ENCODE measurements at regions not wholly inside any gene's neighbourhood (a gene's known extent, or its start where the extent isn't known, plus 50 kb on each side); places are given as distances from the start of the nearest gene placed in this dataset.
"Not testable (repeated sequence)": the region's sequence is repeated elsewhere in the genome, so short reads cannot be mapped to it uniquely, and the experiment has no call there.

GRCh38 chr2:75390169-75390568 is 170.6 kb downstream of the EVA1A start:
- DNase-seq (ENCODE audit: low read depth in 4 of 4, low spot score in 2 of 4) = no peak

GRCh38 chr2:75389271-75389670 is 171.5 kb downstream of the EVA1A start:
- no peak for DNase-seq (ENCODE audit: low read depth in 4 of 4, low spot score in 2 of 4)

GRCh38 chr2:75381032-75381431 is 179.7 kb downstream of the EVA1A start:
- DNase-seq (ENCODE audit: low read depth in 4 of 4, low spot score in 2 of 4) = no peak

- no peak for DNase-seq (ENCODE audit: low read depth in 4 of 4, low spot score in 2 of 4)
These were observed 180.3 kb upstream of the TACR1 start for GRCh38 chr2:75379476-75380210.

GRCh38 chr2:75375646-75376582 is 176.6 kb upstream of the TACR1 start:
- no peak for DNase-seq (ENCODE audit: low read depth in 4 of 4, low spot score in 2 of 4)

- DNase-seq (ENCODE audit: low read depth in 4 of 4, low spot score in 2 of 4) = not testable (repeated sequence)
These were observed 175.2 kb upstream of the TACR1 start for GRCh38 chr2:75374414-75374957.

GRCh38 chr2:75367401-75367800 is 168.1 kb upstream of the TACR1 start:
- no peak for DNase-seq (ENCODE audit: low read depth in 4 of 4, low spot score in 2 of 4)

- no peak for DNase-seq (ENCODE audit: low read depth in 4 of 4, low spot score in 2 of 4)
These were observed 162.2 kb upstream of the TACR1 start for GRCh38 chr2:75361486-75361885.

GRCh38 chr2:75360945-75361344 is 161.6 kb upstream of the TACR1 start:
- no peak for DNase-seq (ENCODE audit: low read depth in 4 of 4, low spot score in 2 of 4)

GRCh38 chr2:75356865-75357264 is 157.5 kb upstream of the TACR1 start:
- DNase-seq (ENCODE audit: low read depth in 4 of 4, low spot score in 2 of 4) = no peak

GRCh38 chr2:75353131-75353530 is 153.8 kb upstream of the TACR1 start:
- DNase-seq (ENCODE audit: low read depth in 4 of 4, low spot score in 2 of 4) = no peak

GRCh38 chr2:75348307-75348706 is 149.0 kb upstream of the TACR1 start:
- DNase-seq (ENCODE audit: low read depth in 4 of 4, low spot score in 2 of 4) = no peak

- no peak for DNase-seq (ENCODE audit: low read depth in 4 of 4, low spot score in 2 of 4)
These were observed 144.8 kb upstream of the TACR1 start for GRCh38 chr2:75344146-75344545.

- no peak for DNase-seq (ENCODE audit: low read depth in 4 of 4, low spot score in 2 of 4)
These were observed 143.3 kb upstream of the TACR1 start for GRCh38 chr2:75342504-75343175.

- no peak for DNase-seq (ENCODE audit: low read depth in 4 of 4, low spot score in 2 of 4)
These were observed 141.2 kb upstream of the TACR1 start for GRCh38 chr2:75340560-75340959.

GRCh38 chr2:75338461-75338860 is 139.1 kb upstream of the TACR1 start:
- no peak for DNase-seq (ENCODE audit: low read depth in 4 of 4, low spot score in 2 of 4)

- DNase-seq (ENCODE audit: low read depth in 4 of 4, low spot score in 2 of 4) = no peak
These were observed 138.3 kb upstream of the TACR1 start for GRCh38 chr2:75337619-75338018.

- no peak for DNase-seq (ENCODE audit: low read depth in 4 of 4, low spot score in 2 of 4)
These were observed 137.7 kb upstream of the TACR1 start for GRCh38 chr2:75337016-75337415.

- no peak for DNase-seq (ENCODE audit: low read depth in 4 of 4, low spot score in 2 of 4)
These were observed 137.1 kb upstream of the TACR1 start for GRCh38 chr2:75336451-75336850.

- DNase-seq (ENCODE audit: low read depth in 4 of 4, low spot score in 2 of 4) = no peak
These were observed 134.8 kb upstream of the TACR1 start for GRCh38 chr2:75334076-75334475.

GRCh38 chr2:75333646-75334045 is 134.3 kb upstream of the TACR1 start:
- no peak for DNase-seq (ENCODE audit: low read depth in 4 of 4, low spot score in 2 of 4)

Data from left renal cortex interstitium (tissue), 4 donors.